Activated CD4-positive, CD25-positive, alpha-beta regulatory T cell treated with anti-CD3 and anti-CD28 coated beads, Interleukin-2, amount 50 U/mL, for 24 hours (primary cell): ENCODE measurements at regions not wholly inside any gene's neighbourhood (a gene's known extent, or its start where the extent isn't known, plus 50 kb on each side); places are given as distances from the start of the nearest gene placed in this dataset.
"Not testable (repeated sequence)": the region's sequence is repeated elsewhere in the genome, so short reads cannot be mapped to it uniquely, and the experiment has no call there.

Source experiments
- ATAC-seq, 2 donors: fragments of 150-1000 bp; cut with Tn5 transposase; one replicate each; pipeline ENCODE4 v1.10.0; 2021; ENCODE audit warnings: mild to moderate bottlenecking in 1 of 2, moderate library complexity in 1 of 2

DNA sequence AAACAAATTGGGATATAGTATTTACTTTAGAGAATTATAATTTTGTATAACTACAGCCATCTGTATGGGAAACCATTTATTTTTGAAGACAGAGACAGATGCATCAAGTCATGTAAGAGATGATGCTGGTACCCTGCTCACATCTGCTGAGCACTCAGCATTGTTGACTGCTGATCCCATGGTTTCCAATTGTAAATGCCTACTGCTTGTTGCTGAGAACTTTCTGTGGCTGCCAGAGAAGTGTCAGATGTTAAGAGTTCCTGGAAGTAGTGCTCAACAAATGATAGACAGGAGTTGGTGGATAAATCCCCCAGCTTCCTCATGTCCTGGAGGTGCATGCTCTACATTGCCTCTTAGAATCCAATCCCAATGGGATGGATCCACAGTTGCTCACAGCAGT, 167.1 kb downstream of the OXSM start:
- no peak for ATAC-seq

DNA sequence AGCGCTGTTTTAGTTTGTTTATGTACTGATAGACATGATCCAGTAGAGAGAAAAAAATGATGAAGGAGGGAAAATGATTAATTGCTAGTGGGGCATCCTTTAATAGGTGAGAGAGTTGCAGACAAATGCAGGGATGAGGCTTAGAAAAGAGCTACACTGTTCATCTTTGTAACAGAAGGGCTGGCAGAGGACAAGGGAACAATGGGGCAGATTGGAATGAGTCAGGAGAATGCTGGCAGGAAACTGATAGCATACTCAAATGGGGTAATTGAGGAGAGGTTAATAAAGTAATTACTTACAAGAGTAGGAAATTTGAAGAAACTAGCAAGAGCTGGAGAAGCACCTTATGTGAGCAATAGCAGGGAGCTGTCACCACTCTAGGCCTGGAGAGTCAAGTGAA, 170.9 kb downstream of the OXSM start:
- no peak for ATAC-seq

DNA sequence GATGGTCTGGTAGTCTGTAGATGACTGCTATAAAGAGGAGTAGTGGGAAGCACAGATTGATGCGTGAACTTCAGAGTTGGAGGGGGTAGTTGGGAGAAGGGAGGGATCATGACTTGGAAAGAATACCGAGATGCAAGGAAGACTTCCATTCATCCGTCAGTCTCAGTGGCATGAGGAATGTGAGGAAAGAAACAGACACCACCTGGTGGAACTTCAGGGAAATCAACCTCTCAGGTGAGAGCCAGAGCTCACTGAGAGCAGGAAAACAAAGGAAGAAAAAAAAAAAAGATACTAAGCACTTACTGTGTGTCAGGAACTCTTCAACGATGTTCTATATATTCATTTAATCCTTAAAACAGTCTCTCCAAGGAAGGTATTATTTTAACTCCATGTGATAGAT, 172.4 kb downstream of the OXSM start:
- ATAC-seq, result no peak

DNA sequence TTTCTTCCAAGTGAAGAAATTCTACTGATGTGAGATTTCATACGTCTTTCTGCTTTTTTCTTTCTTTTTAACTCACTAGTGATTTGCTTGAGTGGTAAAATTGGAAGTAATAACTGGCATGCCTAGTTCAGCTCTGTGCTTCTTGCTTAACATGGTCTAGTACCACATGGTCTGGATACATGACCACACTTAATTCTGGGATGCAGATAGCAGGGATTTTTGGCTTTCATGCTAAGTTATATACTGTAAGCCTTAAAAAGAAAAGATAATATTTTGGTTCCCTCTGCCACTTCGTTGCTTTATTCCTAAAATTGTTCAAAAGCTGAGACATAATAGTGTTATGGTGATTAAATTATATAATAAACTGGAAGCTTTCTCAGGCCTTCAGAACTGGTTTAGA, 174.3 kb downstream of the OXSM start:
- ATAC-seq, result no peak

DNA sequence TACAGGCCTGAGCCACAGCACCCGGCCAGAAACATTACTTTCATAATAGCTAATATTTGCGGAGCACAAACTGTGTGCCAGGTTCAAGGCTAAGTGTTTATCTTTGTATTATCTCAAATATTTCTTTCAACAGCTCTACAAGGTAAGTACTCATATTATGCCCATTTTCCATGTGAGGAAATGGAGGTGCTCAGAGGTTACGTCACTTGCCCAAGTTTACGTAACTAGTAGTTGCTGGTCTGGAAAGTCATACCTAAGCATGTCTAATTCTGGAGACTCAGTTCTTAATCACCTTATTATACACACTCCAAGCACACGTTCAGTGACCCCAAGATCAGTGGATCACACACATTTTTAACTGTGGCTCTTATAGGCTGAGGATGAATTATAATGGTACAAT, 177.5 kb downstream of the OXSM start:
- ATAC-seq, result no peak

DNA sequence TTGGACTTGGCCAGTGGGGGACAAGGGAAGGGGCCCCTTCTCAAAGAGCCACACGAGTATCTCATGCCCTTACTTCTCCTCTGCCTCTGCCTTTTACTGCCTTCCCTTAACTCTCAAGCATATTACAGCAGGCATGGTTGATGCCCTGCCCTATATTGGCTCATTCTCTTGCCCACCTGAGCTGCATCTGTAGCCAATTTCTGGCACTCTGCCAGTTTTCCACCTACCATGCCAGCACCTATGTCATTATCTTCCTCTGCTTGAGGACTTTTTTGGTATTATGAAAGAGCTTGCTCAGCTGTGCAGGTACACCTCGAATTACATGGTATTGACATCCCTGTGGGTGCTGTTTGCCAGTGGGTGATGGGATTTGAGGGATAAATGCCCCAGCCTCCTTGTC, 181.8 kb downstream of the OXSM start:
- no peak for ATAC-seq

DNA sequence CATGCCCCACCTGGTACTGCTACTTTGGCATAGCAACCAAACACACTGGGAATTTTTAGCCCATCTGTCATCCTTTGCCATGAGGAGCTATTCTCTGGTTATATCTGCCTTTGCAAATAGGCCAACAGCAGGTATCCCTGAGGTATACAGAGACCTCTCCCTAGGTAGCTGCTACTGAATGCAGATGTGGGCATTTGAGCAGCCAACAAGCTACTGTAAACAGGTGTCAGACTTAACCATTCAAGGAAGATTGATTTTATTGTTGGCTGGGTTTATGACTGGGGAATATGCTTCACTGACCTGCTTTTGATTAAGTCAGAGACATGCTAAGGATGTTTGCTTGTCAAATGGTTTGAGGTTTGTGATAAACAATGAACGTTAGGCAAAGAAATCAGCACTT, 183.2 kb downstream of the OXSM start:
- no peak for ATAC-seq

DNA sequence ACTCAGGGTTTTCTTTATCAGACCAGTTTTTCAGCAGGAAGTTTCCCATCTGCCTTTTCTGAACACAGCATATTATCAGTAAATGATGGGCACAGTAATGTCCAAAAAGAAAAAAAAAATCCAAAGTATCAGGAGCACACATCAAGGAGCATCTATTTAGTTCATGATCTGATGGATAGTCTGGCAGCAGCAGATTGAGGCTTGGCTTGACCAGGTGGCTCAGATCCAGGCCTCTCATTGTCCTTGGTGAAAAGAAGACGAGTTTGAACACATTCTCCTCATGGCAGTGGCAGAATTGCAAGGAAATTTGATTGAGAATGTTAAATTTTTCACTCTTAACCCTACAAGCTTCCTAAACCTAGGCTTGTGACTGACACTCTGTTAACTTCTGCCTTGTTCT, 192.9 kb downstream of the OXSM start:
- ATAC-seq, result no peak

DNA sequence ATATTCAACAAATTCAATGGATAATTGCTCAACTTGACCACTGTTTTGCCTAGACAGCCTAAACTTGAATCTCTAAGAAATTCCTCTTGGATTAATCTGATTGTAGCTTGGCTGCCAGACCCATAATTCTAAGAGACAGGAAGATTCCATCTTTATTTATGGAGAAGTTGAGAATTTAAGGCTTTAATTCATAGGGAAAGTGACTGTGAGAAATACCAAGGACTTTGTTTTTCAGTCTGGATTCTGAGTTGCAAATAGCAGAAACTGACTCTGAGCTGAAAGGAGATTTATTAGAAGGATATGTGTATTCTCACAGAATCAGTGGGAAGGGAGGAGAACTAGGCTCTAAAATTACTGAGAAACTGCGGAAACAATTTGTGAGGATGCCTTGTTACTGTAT, 195.7 kb downstream of the OXSM start:
- ATAC-seq, result no peak

DNA sequence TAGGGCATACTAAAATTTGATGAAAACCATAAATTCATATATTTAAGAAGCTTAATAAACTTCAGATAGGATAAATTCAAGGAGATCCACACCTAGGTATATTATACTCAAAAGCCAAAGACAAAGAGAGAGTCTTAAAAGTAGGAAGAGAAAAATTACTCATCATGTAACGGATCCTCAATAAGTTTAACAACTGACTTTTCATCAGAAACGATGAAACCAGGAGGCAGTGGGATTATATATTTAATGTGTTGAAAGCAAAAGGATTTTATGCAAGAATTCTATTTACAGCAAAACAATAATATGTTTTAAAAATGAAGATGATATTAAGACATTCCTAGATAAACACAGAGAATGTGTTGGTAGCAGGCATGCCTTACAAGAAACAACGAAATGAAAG, 202.7 kb downstream of the OXSM start:
- no peak for ATAC-seq

DNA sequence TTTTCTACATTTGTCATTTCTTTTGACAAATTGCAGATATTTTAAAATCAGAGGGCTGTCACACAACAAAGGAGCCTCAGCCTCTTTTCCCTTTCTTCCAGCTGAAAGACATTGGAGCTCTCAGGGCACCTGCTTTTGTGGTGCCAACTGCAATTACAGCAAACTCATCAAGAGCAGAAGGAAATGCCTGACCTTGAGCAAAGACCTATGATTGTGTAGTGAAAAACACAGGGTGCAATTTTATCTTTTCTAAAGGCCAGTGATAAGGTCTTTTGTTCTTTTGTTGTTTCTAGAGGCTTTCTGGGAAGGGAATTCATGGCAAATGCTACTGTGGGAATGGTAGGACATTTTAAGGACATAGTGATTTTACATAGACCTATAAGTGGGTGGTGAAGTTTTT, 214.3 kb downstream of the OXSM start:
- no peak for ATAC-seq

DNA sequence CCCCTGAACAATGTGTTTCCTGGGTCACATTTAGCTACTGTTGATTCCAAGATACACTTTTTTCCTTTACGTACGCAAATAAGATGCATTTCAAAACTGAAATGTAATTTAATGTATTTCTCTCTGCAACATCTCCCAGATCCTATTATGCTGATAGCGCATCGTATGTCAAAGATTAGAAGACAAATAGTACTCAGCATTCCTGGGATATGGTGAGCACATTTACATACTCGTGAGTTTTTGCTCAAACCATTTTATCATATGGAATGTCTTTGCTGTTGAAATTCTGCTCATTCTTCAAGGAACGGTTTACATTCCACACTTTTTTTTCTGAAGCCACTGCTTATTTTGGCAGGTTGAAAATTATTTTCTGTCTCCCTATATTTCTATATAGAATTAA, 221.4 kb downstream of the OXSM start:
- no peak for ATAC-seq

DNA sequence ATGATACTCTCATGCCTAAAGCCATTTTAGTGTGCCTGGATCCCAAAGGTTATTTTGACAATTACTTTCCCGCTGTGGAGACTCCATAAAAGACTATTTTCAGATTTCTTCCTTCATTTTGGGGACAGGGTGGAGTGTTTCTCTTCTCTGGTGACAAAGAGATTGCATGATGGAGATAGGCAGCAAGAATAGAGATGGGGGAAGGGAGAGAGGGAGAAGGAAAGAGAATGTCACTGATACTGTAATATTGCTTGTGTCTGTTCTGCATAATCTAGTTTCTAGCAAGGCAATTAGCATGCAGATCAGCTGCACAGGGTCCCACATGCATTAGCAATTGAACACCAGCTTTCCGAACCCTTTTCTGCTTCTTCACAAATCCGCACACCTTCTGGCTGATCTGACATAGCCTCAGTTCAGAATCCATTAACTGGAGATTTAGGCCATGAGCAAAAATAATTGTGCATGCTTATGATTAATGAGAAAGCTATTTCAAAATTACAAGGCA, 222.4 kb downstream of the OXSM start:
- ATAC-seq, result no peak

DNA sequence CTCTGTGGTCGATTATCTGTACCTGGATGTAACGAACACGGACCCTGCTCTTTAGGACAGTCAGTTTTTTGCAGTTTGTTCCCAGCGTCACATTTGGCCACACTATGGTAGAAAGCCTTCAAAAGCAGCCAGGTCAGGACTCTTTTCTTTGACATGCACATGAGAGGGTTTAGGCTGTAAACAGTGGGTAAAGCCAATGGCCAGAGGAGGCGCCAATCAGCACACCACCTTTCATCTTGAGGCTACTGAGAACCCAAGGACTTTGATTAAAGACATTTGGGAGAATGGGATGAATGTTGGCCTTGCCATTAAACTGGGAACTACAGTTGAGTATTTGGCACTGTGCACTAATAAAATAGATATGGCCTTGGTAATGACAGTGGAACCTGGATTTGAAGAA, 225.9 kb downstream of the OXSM start:
- ATAC-seq, result no peak

DNA sequence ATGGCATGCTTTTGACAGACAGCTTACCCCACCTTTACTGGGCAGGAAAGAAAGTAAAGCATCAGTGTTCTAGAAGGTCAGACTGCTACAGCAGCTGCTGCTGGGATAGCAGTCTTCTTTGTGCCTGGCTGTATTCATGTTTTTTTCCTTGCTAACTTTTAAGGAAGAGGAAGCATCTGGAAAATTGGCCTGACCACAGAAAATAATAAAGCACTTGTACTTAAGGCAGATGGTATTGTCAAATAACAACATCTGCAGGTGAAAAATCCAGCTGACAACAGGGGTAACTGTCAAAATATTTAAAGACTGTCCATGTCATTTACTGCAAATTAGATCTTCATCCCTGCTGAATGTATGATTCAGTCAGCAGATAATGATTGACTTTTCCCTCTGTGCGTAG, 229.0 kb downstream of the OXSM start:
- ATAC-seq, result no peak

DNA sequence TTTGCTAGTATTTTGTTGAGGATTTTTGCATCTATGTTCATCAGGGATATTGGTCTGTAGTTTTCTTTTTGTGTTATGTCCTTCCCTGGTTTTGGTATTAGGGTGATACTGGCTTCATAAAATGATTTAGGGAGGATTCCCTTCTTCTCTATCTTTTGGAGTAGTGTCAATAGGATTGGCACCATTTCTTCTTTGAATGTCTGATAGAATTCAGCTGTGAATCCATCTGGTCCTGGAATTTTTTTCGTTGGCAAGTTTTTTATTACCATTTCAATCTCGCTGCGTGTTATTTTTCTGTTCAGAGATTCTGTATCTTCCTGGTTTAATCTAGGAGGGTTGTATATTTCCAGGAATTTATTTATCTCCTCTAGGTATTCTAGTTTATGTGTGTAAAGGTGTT, 234.3 kb downstream of the OXSM start:
- ATAC-seq, result not testable (repeated sequence)

DNA sequence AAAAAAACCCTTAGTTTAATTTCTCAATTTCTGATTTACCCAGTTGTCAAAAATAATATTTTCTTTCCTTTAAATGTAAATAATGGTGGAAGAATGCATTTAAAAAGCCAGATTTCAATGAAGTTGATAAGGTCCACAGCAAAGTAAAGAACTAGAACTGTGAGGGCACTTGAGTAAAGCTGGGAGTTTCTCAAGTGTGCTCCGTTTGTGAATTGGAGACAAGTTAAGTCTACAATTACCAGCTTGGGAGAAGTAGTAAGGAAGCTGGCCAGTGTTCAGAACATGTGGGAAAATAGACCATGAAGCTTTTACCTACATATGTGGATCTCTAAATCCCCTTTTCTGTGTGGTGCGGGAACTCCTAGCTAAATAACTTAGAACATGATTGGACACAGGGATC, 239.4 kb downstream of the OXSM start:
- ATAC-seq, result no peak

DNA sequence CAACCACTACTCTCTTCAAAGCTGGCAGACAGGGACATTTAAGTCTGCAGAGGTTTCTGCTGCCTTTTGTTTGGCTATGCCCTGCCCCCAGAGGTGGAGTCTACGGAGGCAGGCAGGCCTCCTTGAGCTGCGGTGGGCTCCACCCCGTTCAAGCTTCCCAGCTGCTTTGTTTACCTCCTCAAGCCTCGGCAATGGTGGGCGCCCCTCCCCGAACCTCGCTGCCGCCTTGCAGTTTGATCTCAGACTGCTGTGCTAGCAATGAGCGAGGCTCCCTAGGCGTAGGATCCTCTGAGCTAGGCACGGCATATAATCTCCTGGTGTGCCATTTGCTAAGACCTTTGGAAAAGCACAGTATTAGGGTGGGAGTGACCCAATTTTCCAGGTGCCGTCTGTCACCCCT, 252.2 kb downstream of the OXSM start:
- ATAC-seq, result not testable (repeated sequence)

DNA sequence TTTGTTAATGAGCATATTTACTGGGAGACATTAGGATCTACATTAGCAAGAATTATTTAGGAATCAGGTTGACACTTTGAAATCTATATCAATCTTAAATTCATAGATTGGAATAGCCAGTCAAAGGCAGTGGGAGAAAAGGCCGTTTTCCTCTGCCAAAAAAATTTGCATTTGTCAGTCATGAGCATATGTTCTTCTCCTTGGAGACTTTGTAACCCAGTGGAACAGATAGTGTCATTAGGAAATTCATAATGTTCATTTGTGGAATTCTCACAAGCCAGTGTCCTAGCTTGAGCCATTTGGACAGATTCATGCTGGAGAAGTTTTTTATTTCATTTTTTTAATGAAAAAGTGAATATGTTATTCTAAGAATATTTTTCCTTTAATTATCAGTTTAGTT, 260.1 kb downstream of the OXSM start:
- ATAC-seq, result no peak

DNA sequence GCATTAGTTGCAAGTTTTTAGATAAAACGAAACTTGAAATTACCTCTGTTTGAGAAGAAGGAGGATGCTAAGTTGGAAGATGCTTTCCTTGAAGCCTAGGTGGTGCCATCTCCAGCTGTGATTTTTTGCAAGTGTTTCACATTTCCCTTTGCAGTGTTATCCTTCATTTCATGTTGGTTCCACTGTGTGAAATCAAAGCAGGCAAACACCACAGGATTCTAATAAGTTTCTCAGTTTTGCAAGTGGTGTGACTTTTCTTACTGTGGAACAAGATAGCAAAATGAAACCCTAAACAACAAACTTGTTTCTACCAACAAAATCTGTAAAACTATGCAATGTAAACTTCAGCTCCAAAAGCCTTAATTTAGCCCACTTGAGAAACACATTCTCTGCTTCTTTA, 260.9 kb downstream of the OXSM start:
- ATAC-seq, result no peak

DNA sequence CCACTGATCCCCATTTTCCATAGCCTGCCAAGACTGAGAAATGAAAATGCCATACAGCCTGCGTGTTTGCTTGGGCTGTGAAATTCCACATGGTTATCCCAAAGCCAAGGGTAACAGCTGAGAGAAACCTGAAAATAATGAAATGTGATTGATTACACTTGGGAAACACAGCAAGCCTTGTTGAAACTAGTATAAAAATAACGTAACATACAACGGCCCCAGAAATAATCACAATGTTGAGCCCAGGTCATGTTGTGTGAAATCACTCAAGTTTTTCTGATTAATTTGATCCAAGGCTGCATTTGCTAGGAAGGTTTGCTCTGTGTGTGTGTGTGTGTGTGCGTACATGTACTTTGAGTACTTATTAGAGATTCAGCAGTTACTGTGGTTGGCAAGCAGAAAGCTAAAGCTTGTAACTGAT, 269.0 kb downstream of the OXSM start:
- no peak for ATAC-seq

DNA sequence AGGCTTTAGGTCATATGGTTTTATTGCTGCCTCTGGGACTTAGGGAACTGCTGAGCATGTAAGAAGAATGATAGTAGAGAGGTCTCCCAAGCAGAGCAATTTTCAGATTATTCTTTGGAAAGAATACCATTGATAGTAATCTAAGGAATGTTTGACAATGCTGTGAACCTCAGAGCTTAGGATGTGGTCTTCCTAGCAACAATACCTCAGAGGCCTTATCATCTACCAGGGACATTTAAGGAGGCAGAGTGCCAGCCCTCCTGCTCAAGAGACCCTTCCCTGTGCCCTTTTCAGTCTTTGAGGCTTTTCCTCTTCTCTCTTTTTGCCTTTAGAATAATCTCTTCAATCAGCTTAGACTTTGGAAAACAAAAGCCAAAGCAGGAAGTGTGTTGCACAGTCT, 272.1 kb downstream of the OXSM start:
- ATAC-seq, result no peak

DNA sequence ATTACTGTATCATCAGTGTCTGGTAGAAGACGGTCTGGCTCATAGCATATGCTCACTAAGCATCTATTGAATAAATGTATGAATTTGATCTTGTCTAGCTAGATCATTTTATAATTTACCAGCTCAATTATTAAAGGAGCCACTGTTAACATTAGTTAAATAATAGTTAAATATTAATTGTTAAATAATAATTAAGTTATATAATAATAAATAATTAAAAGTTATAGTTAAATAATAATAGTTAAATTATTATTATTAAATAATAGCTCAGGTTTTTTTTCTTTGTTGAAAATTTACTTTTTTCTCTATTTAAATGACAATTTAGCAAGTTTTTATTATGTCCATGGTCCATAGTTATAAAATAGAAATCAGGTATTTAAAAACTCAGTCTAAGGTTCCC, 274.4 kb downstream of the OXSM start:
- no peak for ATAC-seq

DNA sequence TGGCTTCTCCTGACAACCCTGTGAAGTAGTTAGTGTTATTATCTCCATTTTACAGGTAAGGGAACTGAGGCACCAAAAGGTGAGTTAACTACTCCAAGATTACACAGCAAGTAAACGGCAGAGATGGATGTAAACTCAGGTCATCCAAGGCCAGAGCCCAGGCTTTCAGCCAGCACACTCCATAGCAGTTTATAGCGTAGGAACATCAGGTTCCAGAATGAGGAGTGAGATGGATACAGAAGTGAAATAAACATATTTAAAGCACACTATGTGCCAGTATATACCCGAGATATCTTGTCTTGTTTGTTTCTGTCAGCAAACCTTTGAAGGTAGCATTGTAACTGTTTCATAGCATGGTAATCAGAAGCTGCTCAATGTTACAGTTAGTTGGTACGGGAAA, 279.0 kb downstream of the OXSM start:
- no peak for ATAC-seq

DNA sequence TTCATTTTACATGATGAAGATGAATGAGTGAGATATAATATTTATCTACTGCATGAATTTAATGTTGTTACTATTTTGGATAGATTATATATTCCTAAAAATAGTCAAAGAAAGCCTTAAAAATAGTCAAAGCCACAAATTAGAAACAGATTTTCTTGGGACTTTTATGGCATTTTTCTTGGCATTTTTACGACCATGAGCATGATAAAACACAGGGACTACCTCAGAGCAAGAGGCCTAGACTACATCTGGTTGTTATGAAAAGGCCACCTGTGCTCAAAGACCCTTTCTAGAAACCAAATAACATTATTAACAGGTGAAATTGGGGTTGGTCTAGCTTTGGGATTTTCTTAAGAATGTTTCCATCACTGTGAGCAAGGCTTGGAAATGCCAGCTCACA, 281.0 kb downstream of the OXSM start:
- ATAC-seq, result no peak

DNA sequence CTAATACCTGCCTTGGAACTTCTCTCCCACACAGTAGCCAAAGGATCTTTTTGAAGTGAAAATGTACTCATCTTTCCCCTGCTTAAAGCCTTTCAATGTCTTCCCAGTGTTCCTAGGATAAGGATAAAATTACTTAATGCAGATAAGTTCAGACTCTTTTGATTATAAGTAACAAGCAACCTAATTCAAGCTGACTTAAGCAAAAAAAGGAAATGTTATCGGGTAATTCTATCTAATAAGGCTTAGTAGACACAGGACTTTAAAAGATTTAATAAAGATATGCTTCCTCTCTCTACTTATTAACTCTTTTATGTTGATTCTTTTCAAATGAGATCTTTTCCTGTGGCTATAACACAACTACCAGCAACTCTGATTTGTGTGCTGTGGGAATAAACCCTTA, 284.2 kb downstream of the OXSM start:
- no peak for ATAC-seq
